ENCODE measurements at regions not wholly inside any gene's neighbourhood (a gene's known extent, or its start where the extent isn't known, plus 50 kb on each side); places are given as distances from the start of the nearest gene placed in this dataset.

- no peak overlapping the region for H3K4me3 ChIP-seq (ENCODE audit: control insufficient read depth, low read depth, low read length)
- no peak for DNase-seq (ENCODE audit: low read depth)
- TF ChIP-seq, protein P1, sequence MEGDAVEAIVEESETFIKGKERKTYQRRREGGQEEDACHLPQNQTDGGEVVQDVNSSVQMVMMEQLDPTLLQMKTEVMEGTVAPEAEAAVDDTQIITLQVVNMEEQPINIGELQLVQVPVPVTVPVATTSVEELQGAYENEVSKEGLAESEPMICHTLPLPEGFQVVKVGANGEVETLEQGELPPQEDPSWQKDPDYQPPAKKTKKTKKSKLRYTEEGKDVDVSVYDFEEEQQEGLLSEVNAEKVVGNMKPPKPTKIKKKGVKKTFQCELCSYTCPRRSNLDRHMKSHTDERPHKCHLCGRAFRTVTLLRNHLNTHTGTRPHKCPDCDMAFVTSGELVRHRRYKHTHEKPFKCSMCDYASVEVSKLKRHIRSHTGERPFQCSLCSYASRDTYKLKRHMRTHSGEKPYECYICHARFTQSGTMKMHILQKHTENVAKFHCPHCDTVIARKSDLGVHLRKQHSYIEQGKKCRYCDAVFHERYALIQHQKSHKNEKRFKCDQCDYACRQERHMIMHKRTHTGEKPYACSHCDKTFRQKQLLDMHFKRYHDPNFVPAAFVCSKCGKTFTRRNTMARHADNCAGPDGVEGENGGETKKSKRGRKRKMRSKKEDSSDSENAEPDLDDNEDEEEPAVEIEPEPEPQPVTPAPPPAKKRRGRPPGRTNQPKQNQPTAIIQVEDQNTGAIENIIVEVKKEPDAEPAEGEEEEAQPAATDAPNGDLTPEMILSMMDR (IDR thresholded peaks at IDR 0.05; ENCODE audit: control insufficient read depth, insufficient read depth, low read depth, low read length, missing control alignments) = no peak
Observed at GRCh38 chr3:176375519-176375918, 821.8 kb downstream of the TBL1XR1 start.

DNA sequence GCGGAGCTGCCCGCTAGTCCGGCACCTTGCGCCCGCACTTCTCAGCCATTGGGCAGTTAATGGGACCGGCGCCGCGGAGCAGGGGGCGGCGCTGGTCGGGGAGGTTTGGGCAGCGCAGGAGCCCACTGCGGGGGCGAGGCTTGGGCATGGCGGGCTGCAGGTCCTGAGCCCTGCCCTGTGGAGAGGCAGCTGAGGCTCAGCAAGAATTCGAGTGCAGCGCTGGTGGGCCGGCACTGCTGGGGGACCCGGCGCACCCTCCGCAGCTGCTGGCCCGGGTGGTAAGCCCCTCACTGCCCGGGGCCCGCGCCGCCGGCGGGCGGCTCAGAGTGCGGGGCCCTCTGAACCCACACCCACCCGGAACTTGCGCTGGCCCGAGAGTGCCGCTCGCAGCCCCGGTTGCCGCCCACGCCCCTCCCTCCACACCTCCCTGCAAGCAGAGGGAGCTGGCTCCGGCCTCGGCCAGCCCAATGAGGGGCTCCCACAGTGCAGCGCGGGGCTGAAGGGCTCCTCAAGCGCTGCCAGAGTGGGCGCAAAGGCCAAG lies 835.0 kb downstream of the TBL1XR1 start:
- no peak overlapping the region for H3K4me3 ChIP-seq (ENCODE audit: control insufficient read depth, low read depth, low read length)
- TF ChIP-seq, protein P1 (IDR thresholded peaks at IDR 0.05; ENCODE audit: control insufficient read depth, insufficient read depth, low read depth, low read length, missing control alignments) = no peak
- DNase-seq (ENCODE audit: low read depth) = no peak

- H3K4me3 ChIP-seq (ENCODE audit: control insufficient read depth, low read depth, low read length) = no peak overlapping the region
- TF ChIP-seq, protein P1 (IDR thresholded peaks at IDR 0.05; ENCODE audit: control insufficient read depth, insufficient read depth, low read depth, low read length, missing control alignments) = peak; percentile 12
- no peak for DNase-seq (ENCODE audit: low read depth)
Observed at GRCh38 chr3:176359211-176359610, 838.1 kb downstream of the TBL1XR1 start.

DNA sequence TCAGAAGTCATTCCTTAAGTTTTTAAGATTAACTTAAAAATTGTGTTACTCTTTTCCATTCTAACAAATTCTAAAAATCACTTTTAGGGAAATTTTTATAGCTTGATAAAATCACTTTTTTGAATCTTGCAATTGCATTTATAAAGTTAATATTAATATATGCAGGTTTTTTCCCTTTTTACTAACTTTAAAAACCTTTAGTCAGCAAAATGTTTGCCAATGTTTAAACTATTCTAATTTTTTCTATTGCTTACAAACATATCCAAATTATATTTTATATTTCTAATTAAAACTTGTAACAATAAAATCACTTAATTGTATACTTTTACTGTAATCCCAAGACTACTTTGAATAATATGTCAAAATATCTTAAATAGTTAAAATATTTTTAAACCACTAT lies 839.4 kb downstream of the TBL1XR1 start:
- TF ChIP-seq, protein P1 (IDR thresholded peaks at IDR 0.05; ENCODE audit: control insufficient read depth, insufficient read depth, low read depth, low read length, missing control alignments) = no peak
- DNase-seq (ENCODE audit: low read depth) = no peak
- H3K4me3 ChIP-seq (ENCODE audit: control insufficient read depth, low read depth, low read length) = no peak overlapping the region

DNA sequence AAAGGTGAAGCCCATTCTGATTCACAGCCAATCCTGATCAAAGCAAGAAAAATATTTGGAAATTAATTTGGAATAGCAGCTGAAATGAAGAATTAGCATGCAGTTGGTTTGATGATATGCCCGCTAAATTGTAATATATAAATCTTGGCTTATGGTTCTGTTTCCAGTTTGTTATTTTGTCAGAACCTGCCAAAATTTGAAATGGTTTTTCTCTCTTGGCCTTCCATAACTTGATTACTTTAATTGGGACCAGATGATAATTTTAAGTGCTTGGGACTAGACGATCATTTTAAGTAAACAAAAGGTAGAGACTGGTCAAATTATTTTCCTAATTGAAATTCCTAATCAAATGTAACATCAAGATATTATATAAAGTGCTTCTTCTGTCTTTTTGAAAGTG lies 842.4 kb downstream of the TBL1XR1 start:
- TF ChIP-seq, protein P1 (IDR thresholded peaks at IDR 0.05; ENCODE audit: control insufficient read depth, insufficient read depth, low read depth, low read length, missing control alignments) = no peak
- no peak for DNase-seq (ENCODE audit: low read depth)
- no peak overlapping the region for H3K4me3 ChIP-seq (ENCODE audit: control insufficient read depth, low read depth, low read length)

DNA sequence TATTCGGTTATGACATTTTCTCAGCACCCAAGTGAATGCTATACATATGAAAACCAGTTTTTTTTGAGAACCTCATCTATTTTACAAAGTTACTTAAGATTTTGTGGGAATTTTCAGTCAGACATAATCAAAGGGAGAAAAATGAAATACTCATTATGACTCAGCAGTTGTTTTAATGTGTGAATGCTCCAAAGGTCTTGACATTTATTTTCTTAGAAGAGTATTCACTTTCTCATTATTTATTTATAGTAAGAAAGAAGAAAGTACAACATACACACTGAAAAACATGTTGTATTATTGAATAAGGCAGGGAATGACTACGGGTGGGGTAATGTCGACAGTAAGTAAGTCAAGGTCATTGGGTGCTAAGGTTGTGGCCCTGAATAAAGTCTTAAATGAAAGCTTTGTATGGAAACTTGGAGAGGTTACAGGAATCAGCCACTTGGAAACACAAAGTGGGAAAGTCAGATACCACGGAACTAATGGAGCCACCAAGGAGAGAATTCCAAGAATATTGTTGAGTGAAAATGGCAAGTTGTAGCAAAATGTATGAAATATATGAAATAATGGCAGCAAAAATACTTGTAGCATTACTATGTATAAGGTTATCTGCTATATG lies 844.5 kb downstream of the TBL1XR1 start:
- TF ChIP-seq, protein P1 (IDR thresholded peaks at IDR 0.05; ENCODE audit: control insufficient read depth, insufficient read depth, low read depth, low read length, missing control alignments) = no peak
- H3K4me3 ChIP-seq (ENCODE audit: control insufficient read depth, low read depth, low read length) = no peak overlapping the region
- peak; percentile 13 for DNase-seq (ENCODE audit: low read depth)

Data from AG09309 (cell line).